RCC 7860 (cell line): ENCODE measurements at regions not wholly inside any gene's neighbourhood (a gene's known extent, or its start where the extent isn't known, plus 50 kb on each side); places are given as distances from the start of the nearest gene placed in this dataset.

ENCODE experiments used
- DNase-seq: peaks from one replicate; pipeline ENCODE4 v3.0.0-alpha.2; 2015; ENCODE audit warnings: low spot score
- FAIRE-seq: peaks from 2 replicates; lab custom pipeline; 2012; peaks lifted over from hg19 to GRCh38; lab: Jason Lieb, UNC

DNA sequence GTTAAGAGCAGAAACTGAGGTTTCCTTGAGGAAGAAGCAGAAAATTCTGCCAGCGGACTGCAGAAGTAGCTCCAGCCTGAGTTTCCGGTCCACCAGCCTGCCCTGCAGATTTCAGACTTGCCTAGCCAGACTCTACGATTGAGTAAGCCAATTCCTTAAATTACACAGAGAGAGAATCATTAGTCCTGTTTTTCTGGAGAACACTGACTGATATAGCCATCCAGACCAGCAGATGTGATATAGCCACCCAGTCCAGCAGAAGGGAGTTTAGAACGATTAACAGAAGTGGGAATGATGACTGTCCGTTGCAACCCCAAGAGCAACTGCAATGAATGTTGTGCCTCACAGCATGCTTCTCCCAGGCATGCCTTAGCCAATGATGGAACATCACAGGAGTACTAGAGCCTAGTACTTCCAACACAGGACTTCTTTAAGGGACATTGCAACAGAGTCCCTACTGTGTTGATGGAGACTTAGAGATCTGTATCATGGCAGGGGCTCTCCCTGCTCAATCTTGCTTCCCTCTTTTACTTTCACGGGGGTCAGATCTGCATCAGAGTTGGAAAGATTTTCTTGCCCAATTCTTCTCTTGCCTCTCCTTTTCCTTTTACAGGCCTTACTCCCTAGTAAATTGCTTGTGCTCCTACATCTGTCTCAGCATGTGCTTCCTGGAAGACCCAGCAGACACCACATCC lies 264.6 kb upstream of the CLNK start:
- DNase-seq = no peak
- FAIRE-seq = no peak

DNA sequence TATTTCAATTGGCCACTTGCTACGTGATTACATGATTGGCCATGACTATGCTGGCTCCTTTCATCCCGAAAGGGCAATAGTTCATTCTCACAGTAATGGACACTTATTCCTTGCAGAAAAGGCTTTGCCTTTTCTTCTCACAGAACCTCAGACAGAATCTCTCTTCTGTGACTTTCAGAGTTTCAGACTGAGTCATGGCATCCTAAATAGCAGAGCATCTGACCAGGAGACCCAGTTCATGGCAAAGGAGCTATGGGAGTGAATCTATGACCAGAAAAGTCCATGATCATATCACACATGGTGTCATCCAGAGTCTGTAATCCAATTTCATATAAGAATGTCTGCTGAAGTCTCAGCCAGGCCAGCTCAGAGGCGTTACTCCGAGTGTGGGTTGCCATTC lies 263.3 kb upstream of the CLNK start:
- DNase-seq (no peak), FAIRE-seq (no peak)

DNA sequence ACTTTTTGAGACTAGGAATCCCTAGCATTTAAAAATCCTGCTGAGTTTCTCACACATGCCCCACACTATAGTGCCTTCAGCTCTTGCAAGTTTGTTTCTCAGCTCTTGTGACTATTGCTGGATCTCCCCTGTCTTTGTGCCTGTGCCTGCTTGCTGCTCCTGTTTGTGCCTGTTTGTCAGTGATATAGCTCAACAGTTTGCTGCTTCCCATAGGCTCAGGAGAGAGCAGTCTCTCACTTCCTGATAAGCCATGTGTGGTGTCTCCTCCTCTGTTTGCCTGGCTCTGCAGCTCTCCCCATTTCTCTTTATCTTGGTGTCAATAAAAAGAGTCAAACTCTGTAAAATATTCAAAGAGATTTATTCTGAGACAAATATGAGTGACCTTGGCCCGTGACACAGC lies 259.8 kb upstream of the CLNK start:
- DNase-seq = no peak
- FAIRE-seq = no peak

DNA sequence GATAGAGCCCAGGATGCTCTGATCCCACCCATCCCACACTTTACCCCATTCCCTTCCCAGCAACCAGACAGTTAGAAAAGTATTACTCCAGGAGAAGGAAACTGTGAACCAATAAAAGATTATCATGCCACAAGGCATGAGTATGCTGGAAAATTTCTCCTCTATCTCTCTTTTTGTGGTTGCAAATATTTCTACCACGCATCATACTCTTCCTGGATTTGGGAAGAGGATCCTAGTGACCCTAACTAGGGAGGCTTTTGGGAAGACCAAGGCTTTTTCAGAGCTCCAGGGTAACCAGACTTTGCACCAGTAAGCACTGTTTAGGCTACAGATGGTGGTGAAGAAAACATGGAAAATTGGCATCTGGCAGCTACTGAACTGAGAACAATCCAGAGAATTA lies 257.6 kb upstream of the CLNK start:
- FAIRE-seq (no peak), DNase-seq (no peak)

DNA sequence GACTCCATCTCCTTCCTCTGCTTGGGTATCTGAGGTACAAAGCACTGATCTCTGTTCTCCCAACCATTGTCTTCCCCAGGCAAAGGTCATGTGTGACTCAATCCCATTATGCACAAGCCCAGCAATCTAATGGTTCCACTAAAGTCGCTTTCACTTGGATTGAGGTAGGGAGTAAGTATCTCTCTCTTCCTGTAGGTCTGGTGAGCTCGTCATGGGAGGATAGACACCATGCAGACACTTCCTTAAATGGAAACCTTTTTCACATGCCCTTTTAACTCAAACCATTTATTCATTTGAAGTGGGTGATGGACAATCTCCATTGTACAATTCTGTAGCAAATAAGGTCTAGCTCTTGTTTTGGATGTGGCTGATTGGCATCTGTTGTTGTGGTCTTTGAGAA lies 245.2 kb upstream of the CLNK start:
- DNase-seq = no peak
- no peak for FAIRE-seq

DNA sequence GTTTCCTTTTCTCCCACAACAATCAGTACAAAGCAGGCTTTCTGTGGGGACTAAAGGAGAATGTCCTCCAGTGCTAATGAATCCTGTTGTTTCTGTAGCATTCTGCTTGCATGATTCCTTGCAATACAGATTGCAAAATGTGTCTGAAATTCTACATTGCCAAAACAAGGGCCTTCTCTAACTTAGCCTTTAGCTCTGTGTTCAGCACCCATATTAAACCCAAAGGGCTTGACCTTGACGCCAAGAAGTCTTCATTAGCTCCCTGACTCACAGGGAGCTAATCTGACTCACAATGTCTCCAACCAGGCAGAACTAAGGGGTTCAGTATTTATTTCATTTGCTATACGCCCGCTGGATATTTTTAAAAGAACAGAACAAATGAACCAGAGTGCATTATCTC lies 241.4 kb upstream of the CLNK start:
- no peak for FAIRE-seq
- peak; percentile 36 for DNase-seq

DNA sequence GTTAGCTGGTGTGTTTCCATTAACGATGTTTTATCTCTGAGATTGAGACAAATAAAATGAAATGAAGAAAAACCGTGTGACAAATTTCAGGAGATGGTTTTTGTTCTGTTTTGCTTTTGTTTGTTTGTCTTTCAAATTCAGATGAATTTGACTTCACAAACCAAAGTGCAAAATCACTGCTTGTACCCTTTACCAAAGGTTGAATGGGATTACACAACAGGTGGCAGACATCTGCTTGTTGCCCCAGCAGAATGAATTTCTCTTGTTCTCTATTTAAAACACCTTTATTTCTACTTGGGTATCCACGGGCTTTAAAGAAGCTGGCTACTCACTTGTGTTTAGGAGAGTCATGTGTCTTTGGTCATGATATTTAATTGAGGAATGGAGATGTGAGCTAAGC lies 239.7 kb upstream of the CLNK start:
- no peak for FAIRE-seq
- DNase-seq = no peak

DNA sequence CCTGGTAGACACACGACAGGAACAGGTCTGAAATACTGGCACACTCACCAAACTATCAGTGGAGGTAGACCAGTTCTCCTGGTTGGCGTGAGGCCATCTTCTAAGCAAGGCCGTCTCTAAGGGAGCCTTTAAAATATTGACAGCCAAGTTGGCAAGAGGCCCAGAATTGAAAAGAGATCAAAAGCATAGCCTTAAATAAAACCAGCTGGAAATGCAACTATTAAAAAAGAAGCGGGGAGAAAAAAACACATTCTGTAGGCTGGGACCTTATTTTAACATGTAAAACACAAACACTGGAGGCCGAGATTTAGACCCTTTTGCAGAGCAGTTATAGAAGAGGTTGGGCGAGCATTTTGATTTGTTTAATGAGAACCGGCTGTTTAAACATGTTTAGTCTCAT lies 233.0 kb upstream of the CLNK start:
- FAIRE-seq (no peak), DNase-seq (no peak)

DNA sequence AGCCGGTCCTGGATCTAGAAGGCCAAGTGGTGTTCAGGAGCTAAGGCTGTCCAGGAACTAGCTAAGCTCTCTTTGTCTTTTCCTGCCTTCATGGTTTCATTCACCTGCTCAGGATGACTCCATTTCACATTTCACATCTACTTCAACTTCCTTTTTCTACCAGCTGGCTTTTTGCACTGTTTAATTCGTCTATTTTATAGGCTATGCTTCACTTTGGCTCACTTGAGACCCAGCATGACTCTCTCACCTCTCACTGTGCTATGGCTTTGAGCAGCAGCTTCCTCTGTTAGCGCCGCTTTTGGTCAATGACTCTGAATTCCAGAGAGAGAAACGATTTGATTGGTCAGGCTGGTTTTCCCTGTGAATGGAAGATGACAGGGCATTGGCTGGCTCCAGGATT lies 213.5 kb upstream of the CLNK start:
- no peak for DNase-seq
- FAIRE-seq = no peak

DNA sequence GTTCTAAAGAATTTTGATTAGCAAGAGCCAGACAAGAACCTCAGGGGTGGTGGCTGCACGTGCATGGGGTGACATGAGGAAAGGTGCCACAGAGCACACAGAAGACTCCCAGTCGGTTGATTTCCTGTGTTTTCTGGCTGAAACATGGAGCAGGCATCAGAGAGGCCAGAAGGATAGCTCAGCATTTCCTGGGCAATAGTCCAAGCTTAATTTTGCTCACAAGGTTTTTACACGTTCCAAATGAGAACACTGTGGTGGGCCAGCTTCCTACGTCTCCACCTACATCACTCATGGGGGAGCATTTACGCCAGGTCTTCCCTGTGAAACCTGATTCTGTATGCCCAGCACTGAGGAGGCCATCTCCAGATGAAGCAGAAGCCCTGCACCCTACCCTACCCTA lies 212.5 kb upstream of the CLNK start:
- no peak for DNase-seq
- no peak for FAIRE-seq

DNA sequence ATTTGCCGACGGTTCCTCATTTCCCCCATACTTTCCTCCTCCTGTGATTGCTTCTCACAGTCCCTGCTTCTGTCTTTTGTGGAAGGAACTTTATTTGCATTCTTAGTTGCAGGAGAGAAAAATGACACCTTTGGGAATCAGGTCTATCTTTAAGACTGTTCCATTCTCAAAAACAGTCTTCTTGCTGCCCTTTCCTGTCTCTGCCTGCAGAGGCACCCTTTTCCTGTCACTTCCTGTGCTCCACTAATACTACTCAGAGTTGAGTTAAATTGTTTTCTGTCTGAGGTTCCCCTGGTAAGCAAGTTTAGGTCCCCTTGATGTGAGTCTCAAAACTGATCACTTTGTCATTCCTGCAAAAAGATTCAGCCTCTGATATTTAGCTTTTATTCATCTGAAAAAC lies 208.8 kb upstream of the CLNK start:
- DNase-seq (no peak), FAIRE-seq (no peak)

DNA sequence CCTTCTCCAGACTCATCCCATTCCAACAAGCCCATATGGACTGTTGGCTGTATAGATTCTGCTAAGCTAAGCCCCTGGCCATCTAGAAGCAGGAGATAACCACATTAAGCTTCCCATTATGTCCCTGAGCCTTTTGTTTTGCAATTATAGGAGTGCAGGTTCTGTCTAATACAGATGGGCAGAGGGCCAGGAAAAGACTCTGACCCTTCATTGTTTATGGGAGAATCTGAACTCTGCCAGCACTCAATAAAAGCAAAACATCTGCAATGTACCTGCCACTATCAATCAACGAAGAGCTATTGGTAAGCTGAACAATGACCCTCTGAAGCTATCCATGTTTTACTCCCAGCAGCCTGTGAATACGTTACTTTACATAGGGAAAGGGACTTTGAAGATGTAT lies 207.3 kb upstream of the CLNK start:
- FAIRE-seq (no peak), DNase-seq (no peak)

DNA sequence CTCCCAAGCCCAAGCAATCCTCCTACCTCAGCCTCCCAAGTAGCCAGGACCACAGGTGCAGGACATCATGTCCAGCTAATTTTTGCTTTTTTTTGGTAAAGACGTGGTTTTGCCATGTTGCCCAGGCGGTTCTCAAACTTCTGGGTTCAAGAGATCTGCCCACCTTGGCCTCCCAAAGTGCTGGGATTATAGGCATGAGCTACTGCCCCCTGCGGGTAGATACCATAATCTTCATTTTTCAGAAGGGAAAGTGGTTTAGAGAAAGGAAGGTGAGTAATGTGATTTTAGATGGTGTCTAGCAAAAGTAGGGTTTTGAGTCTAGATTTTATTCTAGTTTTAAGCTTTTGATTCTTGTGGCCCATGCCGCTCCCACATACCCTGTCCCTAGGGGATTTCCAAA lies 205.3 kb upstream of the CLNK start:
- DNase-seq (no peak), FAIRE-seq (no peak)

DNA sequence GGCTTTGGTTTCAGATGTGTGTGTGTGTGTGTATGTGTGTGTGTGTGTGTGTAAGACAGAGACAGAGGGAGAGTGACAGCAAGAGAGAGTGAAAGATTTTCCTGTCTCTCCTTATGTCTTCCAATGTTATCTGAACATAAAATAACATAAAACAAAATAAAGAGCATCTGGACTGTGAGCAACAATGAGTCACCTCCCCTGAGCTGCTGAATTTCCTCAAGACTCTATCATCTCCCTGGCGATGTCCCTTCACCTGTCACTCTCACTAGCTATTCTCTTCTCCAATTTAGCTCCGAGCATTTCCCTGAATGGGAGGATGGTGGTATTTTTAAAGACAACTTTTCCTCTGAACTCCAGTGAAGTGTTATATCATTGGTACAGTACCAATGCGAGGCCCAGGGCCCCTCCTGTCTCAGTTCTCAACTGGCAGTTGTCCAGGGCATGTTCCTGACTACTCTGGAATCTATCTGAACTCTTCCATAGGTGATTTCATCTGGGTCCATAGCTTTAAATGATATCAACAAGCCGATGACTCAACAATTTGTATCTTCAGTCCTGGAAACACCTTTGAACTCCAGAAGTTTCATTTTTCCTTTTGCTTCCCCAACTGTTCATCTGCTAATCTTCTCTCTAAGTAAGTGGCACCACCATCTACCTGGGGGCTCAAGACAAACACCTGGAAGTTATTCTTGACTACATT lies 195.0 kb upstream of the CLNK start:
- FAIRE-seq = no peak

DNA sequence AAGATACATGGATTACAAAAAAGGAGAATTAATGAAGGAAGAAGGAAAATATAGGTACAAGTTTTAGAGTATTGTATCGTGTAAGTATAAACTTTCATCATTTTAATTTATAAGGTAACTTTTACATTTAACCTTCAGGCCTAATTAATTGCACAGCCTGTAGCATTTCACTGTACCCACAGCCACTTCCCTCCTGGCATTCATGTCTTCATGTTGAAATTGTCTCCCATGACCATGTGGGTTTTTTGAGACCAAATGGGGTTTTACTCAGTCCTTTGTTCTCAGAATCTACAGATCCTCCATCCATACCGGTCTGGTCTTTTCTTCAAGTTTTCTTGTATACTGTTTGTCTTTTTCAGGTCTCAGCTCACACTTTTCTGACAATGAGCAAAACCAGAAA lies 194.3 kb upstream of the CLNK start:
- FAIRE-seq = no peak

More for the DNA sequence above, 195.0 kb upstream of the CLNK start:
- DNase-seq = no peak

DNA sequence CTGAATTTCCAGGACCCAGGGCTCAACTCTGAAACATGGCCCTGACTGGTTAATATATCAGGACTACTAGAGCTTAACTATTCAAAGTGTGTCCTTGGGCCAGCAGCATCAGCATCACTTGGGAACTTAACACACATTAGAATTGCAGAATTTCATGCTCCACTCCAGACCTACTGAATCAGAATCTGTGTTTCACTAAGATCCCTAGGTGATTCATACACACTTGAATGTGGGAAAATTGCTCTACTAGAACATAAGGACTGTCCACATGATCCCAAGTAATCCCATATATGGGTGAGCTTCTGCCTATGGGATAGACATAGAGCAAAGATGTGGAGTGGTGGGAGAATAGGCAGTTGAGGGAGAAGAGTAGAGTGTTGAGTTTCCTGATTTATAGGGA lies 192.5 kb upstream of the CLNK start:
- FAIRE-seq (no peak), DNase-seq (no peak)

More for the DNA sequence above, 194.3 kb upstream of the CLNK start:
- DNase-seq = no peak

DNA sequence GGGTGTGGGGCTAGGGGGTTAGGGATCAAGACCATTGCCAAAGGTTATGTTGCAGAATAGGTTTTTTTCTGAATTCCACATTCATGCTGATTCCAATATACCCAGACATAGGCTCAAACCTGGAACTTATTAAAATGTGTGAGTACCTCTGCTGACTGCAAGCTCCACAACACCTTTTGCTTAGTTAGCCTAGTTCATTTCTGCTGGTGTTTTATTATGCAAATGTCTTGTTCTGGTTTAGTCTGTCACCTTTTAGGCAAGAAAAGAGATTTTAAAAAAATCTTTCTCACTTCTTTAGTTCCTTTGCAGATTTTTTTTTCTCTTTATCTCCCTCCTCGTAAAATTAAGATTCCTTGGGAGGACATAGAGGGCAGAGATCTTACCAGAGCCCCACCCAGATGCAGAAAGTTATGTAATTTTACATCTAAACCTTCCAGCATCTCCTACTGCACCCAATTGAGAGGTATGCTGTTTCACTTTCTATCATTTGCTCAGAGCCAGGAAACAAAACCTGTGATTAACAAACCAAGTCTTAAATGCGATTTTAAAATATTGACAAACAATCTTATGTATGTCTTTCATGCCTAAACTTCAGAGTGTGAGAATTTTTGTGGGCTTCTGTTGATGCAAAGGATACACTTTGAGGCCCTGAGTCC lies 190.7 kb upstream of the CLNK start:
- DNase-seq (no peak), FAIRE-seq (no peak)

DNA sequence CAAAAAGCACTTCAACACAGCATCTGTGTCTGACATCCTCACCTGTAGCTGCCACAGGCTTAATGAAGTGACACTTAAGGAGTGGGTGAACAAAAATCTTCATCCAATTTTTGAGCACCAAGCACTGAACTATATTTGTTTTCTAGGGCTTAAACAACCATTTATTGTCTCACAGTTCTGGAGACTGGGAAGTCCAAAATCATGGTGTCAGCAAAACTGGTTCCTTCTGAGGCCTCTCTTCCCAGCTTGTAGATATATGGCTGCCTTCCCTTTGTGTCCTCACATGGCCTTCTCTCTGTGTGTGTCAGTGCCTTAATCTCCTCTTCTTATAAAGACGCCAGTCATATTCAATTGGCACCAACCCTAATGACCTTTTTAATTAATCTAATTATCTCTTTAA lies 189.2 kb upstream of the CLNK start:
- no peak for FAIRE-seq
- no peak for DNase-seq

DNA sequence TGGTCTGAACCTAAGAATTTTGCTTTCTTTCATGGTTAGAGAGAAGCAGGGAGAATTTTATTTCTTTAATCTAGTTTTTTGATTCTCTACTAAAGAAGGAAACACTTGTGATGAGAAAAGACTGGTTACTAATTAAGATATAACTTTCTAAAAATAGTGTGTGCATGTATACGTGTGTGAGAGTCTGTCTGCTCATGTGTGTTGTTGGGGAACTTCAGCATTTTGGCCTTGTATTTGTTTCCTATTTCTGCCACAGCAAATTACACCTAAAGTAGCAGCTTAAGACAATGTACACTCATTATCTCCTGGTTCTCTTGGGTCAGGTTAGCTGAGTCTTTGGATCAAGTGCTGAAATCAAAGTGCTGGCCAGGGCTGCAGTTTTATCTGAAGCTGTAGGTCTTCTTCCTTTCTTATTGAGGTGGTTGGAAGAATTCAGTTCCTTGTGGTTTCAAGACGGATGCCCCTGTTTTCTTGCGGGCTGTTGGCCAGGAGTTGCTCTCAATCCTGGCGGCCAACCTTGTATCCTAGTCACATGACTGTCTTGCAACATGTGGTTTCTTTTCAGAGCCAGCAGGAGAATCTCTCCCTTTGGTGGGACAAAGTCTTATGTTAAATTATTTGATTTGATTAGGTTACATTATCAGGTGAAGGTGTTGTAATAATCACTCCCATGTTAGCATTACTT lies 188.4 kb upstream of the CLNK start:
- FAIRE-seq (no peak), DNase-seq (no peak)

DNA sequence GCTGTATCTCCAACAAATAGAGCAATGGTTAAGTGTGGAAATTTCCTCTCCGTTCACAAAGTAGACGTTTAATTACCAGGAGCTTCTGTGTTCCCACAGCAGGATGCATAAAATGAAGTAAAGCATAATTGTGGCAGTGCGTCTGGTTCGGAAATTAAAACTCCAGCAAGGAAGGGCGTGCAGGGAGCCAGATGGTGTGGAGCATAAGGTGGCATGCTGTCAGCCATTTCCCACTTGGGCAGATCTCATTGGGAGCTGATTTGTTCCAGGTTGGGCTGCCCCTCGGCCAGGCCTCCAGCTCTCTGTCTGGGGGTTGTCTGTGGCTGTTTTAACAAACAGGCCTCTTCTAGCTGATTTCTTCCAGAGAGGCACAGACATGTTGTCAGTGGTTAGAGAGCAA lies 182.1 kb upstream of the CLNK start:
- no peak for FAIRE-seq
- no peak for DNase-seq

DNA sequence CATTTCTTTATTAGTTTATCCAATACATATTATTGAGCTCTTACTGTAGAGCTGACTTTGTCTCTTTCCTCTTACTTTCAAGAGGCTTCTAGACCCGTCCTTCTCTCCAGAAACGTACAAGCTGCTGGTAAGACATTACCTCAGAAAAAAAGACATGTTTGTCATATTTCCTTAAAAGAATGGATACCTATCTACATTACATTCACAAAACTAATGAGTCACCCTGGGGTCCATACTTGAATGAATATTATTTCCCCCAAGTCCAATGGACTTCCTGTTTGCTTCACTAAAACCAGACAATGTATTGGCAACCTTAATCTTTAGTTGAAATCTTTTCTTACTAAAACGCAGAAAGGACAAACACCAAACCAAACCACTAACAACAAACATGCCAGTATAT lies 176.5 kb upstream of the CLNK start:
- DNase-seq (no peak), FAIRE-seq (no peak)

DNA sequence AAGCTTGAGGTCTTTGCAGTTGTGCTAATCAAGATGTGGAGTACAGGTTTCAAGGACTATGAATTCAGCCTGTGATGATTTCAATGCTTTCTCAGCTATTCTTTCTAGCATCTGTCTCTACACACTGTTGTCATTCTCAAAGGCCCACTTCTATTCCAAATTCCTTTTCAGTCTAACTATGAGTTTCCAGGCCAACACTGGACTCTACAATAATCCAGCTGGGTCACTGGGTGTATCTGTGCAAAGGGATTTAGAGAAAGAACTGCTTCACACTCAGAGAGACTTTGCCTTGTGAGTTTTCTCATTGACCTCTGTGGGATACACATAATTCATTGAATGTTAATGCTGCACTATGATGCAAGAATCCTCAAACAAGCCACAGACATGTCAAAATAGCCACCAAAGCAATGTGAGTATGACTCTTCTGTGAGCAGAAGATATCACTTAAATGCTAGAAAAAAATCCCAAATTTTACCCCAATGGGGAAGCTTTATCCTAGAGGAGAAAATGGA lies 171.8 kb upstream of the CLNK start:
- DNase-seq = no peak
- no peak for FAIRE-seq
